ENCODE measurements at regions not wholly inside any gene's neighbourhood (a gene's known extent, or its start where the extent isn't known, plus 50 kb on each side); places are given as distances from the start of the nearest gene placed in this dataset.
"Not testable (repeated sequence)": the region's sequence is repeated elsewhere in the genome, so short reads cannot be mapped to it uniquely, and the experiment has no call there.

DNA sequence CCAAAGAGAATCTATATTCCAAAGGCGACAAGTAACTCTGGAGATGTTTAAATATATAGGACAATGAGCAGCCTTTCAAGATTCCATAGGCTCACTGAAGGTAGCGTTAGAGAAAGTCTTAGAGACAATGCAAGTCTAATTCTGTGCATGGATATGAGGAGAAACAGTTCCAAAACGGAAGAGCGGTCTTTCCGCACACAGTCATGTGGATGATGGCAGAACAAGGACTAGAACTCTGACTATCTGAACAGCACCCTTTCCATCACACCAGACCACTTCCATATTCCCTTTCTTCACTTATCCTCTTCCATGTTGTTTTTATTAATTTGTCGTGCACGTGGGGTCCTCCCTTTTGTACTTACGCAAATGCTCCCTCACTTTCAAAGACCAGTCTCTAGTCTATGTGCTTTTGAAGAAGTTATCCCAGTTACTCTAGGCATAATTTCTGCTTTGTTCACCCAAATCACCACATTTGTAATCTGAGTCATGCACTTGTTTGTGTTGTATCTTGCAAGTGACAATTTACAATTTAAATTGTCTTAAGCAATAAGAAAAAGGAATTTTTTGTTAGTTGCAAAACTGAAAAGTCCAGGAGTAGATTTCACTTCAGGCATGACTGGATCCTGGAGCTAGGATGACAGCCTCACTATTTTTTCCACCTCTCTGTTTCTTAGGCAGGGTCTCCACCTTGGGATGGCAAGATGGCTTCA is 116.0 kb upstream of the ADRA1B start:
- H3K4me3 ChIP-seq (ENCODE audit: low read depth, low read length), result no peak overlapping the region
- TF ChIP-seq, protein P1, sequence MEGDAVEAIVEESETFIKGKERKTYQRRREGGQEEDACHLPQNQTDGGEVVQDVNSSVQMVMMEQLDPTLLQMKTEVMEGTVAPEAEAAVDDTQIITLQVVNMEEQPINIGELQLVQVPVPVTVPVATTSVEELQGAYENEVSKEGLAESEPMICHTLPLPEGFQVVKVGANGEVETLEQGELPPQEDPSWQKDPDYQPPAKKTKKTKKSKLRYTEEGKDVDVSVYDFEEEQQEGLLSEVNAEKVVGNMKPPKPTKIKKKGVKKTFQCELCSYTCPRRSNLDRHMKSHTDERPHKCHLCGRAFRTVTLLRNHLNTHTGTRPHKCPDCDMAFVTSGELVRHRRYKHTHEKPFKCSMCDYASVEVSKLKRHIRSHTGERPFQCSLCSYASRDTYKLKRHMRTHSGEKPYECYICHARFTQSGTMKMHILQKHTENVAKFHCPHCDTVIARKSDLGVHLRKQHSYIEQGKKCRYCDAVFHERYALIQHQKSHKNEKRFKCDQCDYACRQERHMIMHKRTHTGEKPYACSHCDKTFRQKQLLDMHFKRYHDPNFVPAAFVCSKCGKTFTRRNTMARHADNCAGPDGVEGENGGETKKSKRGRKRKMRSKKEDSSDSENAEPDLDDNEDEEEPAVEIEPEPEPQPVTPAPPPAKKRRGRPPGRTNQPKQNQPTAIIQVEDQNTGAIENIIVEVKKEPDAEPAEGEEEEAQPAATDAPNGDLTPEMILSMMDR (IDR thresholded peaks at IDR 0.05; ENCODE audit: low read depth, low read length), result no peak

DNA sequence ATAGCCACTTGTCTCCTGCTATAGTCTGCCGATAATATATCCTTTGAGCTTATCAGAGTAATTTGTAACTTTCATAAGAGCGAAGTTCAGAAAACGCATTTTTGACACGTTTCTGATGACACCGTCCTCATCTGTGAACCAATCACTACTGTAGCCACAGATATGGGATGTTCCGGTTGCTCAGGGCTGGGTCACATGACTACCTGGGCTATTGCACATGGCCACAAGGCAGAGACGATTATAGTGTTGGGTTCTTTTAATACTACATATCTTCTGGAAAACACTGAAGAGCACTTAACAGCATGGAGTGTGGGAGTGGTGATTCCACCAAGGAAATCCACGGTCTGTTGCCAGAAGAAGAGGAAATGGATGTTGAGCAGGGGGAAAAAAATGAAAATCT is 115.0 kb upstream of the ADRA1B start:
- TF ChIP-seq, protein P1 (IDR thresholded peaks at IDR 0.05; ENCODE audit: low read depth, low read length), result no peak
- no peak overlapping the region for H3K4me3 ChIP-seq (ENCODE audit: low read depth, low read length)

DNA sequence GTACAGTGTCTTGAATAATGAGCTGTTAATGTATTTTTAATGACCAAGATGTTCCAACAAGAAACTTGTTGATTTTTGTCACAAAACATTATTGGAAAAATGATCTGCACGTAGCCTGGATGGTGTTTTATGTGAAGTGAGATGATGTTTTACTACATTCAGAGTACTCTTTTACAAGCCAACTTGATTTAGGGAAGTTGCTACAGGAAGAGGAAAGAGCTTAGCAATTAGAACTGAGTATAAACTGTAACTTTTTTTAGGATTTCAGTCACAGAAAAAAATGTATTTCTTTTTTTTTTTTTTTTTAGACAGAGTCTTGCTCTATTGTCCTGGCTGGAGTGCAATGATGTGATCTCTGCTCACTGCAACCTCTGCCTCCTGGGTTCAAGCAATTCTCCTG is 113.6 kb upstream of the ADRA1B start:
- TF ChIP-seq, protein P1 (IDR thresholded peaks at IDR 0.05; ENCODE audit: low read depth, low read length), result no peak
- no peak overlapping the region for H3K4me3 ChIP-seq (ENCODE audit: low read depth, low read length)

DNA sequence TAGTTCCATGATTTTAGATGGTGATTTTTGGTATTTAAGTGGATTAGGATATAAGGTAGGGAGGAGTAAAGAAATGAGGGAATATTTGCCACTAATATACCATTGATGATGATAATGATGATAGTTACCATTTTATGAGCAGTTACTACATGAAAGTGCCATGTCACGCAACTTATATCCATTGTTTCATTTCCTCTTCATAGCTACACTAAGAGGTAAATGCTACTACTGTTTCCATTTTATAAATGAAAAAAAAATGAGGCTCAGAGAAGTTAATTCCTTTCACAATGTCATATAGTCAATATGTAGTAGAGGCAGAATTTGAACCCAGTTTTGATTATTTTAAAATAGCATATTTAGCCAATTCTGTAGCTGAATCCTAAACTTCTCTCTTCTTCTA is 112.2 kb upstream of the ADRA1B start:
- no peak overlapping the region for H3K4me3 ChIP-seq (ENCODE audit: low read depth, low read length)
- TF ChIP-seq, protein P1 (IDR thresholded peaks at IDR 0.05; ENCODE audit: low read depth, low read length), result no peak

DNA sequence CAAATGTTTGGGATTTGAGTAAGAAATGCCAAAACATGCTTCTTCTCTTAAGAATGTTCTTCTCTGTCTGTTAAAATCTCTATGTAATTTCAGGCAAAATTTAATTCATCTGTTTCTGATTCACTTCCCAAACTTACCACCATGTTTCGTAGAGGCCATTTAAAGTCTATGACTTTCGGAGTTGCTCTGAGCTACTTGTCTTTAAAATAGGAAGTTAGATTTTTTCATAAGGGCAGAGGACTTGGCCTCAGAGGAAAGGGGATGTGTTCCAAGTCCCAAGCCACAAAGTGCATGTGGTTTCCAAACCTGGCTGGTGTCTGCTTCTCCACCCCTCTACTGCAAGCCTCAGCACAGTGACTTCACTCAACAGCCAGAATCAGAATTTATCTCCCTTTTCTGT is 111.3 kb upstream of the ADRA1B start:
- TF ChIP-seq, protein P1 (IDR thresholded peaks at IDR 0.05; ENCODE audit: low read depth, low read length), result no peak
- H3K4me3 ChIP-seq (ENCODE audit: low read depth, low read length), result no peak overlapping the region

DNA sequence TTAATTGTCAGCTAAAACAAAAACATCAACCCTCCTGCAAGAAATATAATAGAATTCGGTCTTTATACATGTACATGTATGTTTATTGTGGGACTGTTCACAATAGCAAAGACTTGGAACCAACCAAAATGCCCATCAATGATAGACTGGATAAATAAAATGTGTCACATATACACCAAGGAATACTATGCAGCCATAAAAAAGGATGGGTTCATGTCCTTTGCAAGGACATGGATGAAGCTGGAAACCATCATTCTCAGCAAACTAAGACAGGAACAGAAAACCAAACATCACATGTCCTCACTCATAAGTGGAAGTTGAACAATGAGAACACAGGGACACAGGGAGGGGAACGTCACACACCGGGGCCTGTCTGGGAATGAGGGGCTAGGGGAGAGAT is 109.1 kb upstream of the ADRA1B start:
- not testable (repeated sequence) for H3K4me3 ChIP-seq (ENCODE audit: low read depth, low read length)

DNA sequence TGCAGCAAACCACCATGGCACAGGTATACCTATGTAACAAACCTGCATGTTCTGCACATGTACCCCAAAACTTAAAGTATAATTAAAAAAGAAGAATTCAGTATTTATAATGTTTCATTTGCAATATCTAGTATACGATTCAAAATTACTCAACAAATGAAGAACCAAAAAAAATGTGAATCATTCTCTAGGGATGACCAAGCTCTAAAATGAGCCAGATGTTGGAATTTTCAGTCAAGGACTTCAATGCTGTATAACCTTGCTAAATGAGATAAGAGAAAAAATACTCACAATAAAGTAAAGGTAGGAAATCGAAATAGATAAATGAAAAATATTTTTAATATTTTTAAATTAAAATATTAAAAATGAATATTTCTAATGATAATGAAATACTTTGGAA is 108.7 kb upstream of the ADRA1B start:
- H3K4me3 ChIP-seq (ENCODE audit: low read depth, low read length), result no peak overlapping the region
- TF ChIP-seq, protein P1 (IDR thresholded peaks at IDR 0.05; ENCODE audit: low read depth, low read length), result no peak

DNA sequence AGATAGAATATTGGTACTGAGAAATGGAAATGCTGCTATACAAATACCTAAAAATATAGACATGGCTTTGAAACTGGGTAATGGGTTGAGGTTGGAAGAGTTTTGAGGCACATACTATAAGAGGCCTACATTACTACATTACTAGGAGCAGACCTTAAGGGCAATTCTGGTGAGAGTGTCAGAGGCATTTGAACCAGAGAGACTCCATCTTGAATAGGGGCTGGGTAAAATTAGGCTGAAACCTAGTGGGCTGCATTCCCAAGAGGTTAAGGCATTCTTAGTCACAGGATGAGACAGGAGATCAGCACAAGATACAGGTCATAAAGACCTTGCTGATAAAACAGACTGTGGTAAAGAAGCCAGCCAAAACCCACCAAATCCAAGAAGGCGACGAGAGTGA is 104.6 kb upstream of the ADRA1B start:
- H3K4me3 ChIP-seq (ENCODE audit: low read depth, low read length), result no peak overlapping the region
- TF ChIP-seq, protein P1 (IDR thresholded peaks at IDR 0.05; ENCODE audit: low read depth, low read length), result no peak

DNA sequence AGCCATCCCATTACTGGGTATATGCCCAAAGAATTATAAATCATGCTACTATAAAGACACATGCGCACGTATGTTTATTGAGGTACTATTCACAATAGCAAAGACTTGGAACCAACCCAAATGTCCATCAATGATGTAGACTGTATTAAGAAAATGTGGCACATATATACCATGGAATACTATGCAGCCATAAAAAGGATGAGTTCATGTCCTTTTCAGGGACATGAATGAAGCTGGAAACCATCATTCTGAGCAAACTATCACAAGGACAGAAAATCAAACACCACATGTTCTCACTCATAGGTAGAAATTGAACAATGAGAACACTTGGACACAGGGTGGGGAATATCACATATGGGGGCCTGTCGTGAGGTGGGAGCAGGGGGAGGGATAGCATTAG is 103.5 kb upstream of the ADRA1B start:
- not testable (repeated sequence) for H3K4me3 ChIP-seq (ENCODE audit: low read depth, low read length)
